Stomach smooth muscle (tissue), 2 donors: ENCODE measurements at regions not wholly inside any gene's neighbourhood (a gene's known extent, or its start where the extent isn't known, plus 50 kb on each side); places are given as distances from the start of the nearest gene placed in this dataset.
"Not testable (repeated sequence)": the region's sequence is repeated elsewhere in the genome, so short reads cannot be mapped to it uniquely, and the experiment has no call there.

Source experiments
- H3K27ac ChIP-seq: one replicate; pipeline ENCODE4 v1.7.0; 2013; ENCODE audit warnings: mild to moderate bottlenecking, low read length, inconsistent platforms
- H3K27me3 ChIP-seq, 2 donors: one replicate each; pipeline ENCODE4 v1.7.0; 2013; ENCODE audit warnings: low read length in 2 of 2; ENCODE audit not compliant: insufficient read depth in 2 of 2, control insufficient read depth in 1 of 2
- H3K36me3 ChIP-seq, 2 donors: one replicate each; pipeline ENCODE4 v1.7.0; 2013; ENCODE audit warnings: low read length in 2 of 2; ENCODE audit not compliant: control insufficient read depth in 2 of 2, insufficient read depth in 2 of 2
- H3K4me1 ChIP-seq: one replicate; pipeline ENCODE4 v1.7.0; 2013; ENCODE audit warnings: low read length; ENCODE audit not compliant: control insufficient read depth, insufficient read depth
- H3K4me3 ChIP-seq, 2 donors: one replicate each; pipeline ENCODE4 v1.7.0; 2013; ENCODE audit warnings: low read length in 2 of 2
- H3K9ac ChIP-seq, 2 donors: one replicate each; pipeline ENCODE4 v1.7.0; 2013; ENCODE audit warnings: low read length in 2 of 2, mild to moderate bottlenecking in 1 of 2
- H3K9me3 ChIP-seq, 2 donors: one replicate each; pipeline ENCODE4 v1.7.0; 2013; ENCODE audit warnings: low read length in 2 of 2; ENCODE audit not compliant: control insufficient read depth in 2 of 2
- donor health status: healthy.
- donor health status: Pancreatic carcinoma.

- H3K4me3 ChIP-seq = no peak overlapping the region
- no peaks in the 10 kb centered on the region for H3K9me3 ChIP-seq
- no peak overlapping the region for H3K9ac ChIP-seq
- no peaks in the 10 kb centered on the region for H3K4me1 ChIP-seq
- H3K27ac ChIP-seq = no peak overlapping the region
- H3K36me3 ChIP-seq = no peaks in the 10 kb centered on the region
- no peaks in the 10 kb centered on the region for H3K27me3 ChIP-seq
These were observed 988.0 kb upstream of the EPHA6 start for GRCh38 chr3:95826419-95826818.

GRCh38 chr3:95832146-95832545 is 982.2 kb upstream of the EPHA6 start:
- H3K27me3 ChIP-seq = no peaks in the 10 kb centered on the region

GRCh38 chr3:95860628-95861027 is 953.8 kb upstream of the EPHA6 start:
- H3K4me1 ChIP-seq, H3K27me3 ChIP-seq, H3K9ac ChIP-seq, H3K27ac ChIP-seq, H3K36me3 ChIP-seq, H3K9me3 ChIP-seq, H3K4me3 ChIP-seq: not testable (repeated sequence)

More at GRCh38 chr3:95832146-95832545, 982.2 kb upstream of the EPHA6 start:
- H3K9me3 ChIP-seq = no peaks in the 10 kb centered on the region
- H3K27ac ChIP-seq = no peak overlapping the region
- H3K9ac ChIP-seq = no peak overlapping the region
- H3K4me1 ChIP-seq = no peaks in the 10 kb centered on the region
- H3K36me3 ChIP-seq = no peaks in the 10 kb centered on the region
- no peak overlapping the region for H3K4me3 ChIP-seq

GRCh38 chr3:95883801-95884200 is 930.6 kb upstream of the EPHA6 start:
- H3K36me3 ChIP-seq = no peaks in the 10 kb centered on the region
- no peaks in the 10 kb centered on the region for H3K4me1 ChIP-seq
- no peaks in the 10 kb centered on the region for H3K9me3 ChIP-seq
- no peaks in the 10 kb centered on the region for H3K27me3 ChIP-seq
- no peak overlapping the region for H3K9ac ChIP-seq
- no peak overlapping the region for H3K27ac ChIP-seq
- no peak overlapping the region for H3K4me3 ChIP-seq

- Histone ChIP-seq H3K4me1 (no peaks in the 10 kb centered on the region), H3K36me3 (no peaks in the 10 kb centered on the region)
These were observed 927.8 kb upstream of the EPHA6 start for GRCh38 chr3:95886616-95887015.

GRCh38 chr3:95887114-95887513 is 927.3 kb upstream of the EPHA6 start:
- H3K4me3 ChIP-seq = no peak overlapping the region
- no peaks in the 10 kb centered on the region for H3K9me3 ChIP-seq
- H3K9ac ChIP-seq = no peak overlapping the region
- no peaks in the 10 kb centered on the region for H3K4me1 ChIP-seq
- H3K36me3 ChIP-seq = no peaks in the 10 kb centered on the region
- no peaks in the 10 kb centered on the region for H3K27me3 ChIP-seq
- H3K27ac ChIP-seq = no peak overlapping the region

More at GRCh38 chr3:95886616-95887015, 927.8 kb upstream of the EPHA6 start:
- no peak overlapping the region for H3K9ac ChIP-seq
- H3K27ac ChIP-seq = no peak overlapping the region
- H3K27me3 ChIP-seq = no peaks in the 10 kb centered on the region
- H3K4me3 ChIP-seq = no peak overlapping the region
- no peaks in the 10 kb centered on the region for H3K9me3 ChIP-seq

GRCh38 chr3:95894820-95895219 is 919.6 kb upstream of the EPHA6 start:
- Histone ChIP-seq H3K4me3 (no peak overlapping the region), H3K9me3 (no peaks in the 10 kb centered on the region), H3K4me1 (no peaks in the 10 kb centered on the region), H3K27ac (no peak overlapping the region), H3K36me3 (no peaks in the 10 kb centered on the region), H3K27me3 (no peaks in the 10 kb centered on the region), H3K9ac (no peak overlapping the region)

- H3K9me3 ChIP-seq = no peaks in the 10 kb centered on the region
- no peaks in the 10 kb centered on the region for H3K4me1 ChIP-seq
- no peaks in the 10 kb centered on the region for H3K36me3 ChIP-seq
- H3K4me3 ChIP-seq = no peak overlapping the region
- H3K27ac ChIP-seq = no peak overlapping the region
- no peaks in the 10 kb centered on the region for H3K27me3 ChIP-seq
- no peak overlapping the region for H3K9ac ChIP-seq
These were observed 914.9 kb upstream of the EPHA6 start for GRCh38 chr3:95899494-95899893.

- no peaks in the 10 kb centered on the region for H3K9me3 ChIP-seq
- no peaks in the 10 kb centered on the region for H3K4me1 ChIP-seq
- H3K4me3 ChIP-seq = no peak overlapping the region
- H3K27ac ChIP-seq = no peak overlapping the region
- H3K36me3 ChIP-seq = no peaks in the 10 kb centered on the region
- H3K27me3 ChIP-seq = no peaks in the 10 kb centered on the region
- H3K9ac ChIP-seq = no peak overlapping the region
These were observed 914.5 kb upstream of the EPHA6 start for GRCh38 chr3:95899911-95900310.

GRCh38 chr3:95901948-95902347 is 912.4 kb upstream of the EPHA6 start:
- Histone ChIP-seq H3K9me3 (no peaks in the 10 kb centered on the region), H3K4me1 (no peaks in the 10 kb centered on the region), H3K9ac (no peak overlapping the region), H3K27me3 (no peaks in the 10 kb centered on the region), H3K4me3 (no peak overlapping the region), H3K36me3 (no peaks in the 10 kb centered on the region), H3K27ac (no peak overlapping the region)

GRCh38 chr3:95905182-95905581 is 909.2 kb upstream of the EPHA6 start:
- Histone ChIP-seq H3K36me3 (no peaks in the 10 kb centered on the region), H3K9me3 (no peaks in the 10 kb centered on the region), H3K4me3 (no peak overlapping the region), H3K27me3 (no peaks in the 10 kb centered on the region), H3K27ac (no peak overlapping the region), H3K4me1 (no peaks in the 10 kb centered on the region), H3K9ac (no peak overlapping the region)
